GM21447 (cell line): ENCODE measurements at regions not wholly inside any gene's neighbourhood (a gene's known extent, or its start where the extent isn't known, plus 50 kb on each side); places are given as distances from the start of the nearest gene placed in this dataset.
"Not testable (repeated sequence)": the region's sequence is repeated elsewhere in the genome, so short reads cannot be mapped to it uniquely, and the experiment has no call there.

Source experiments
- ATAC-seq: cut with Tn5 transposase; IDR thresholded peaks from one replicate; pipeline ENCODE4 v1.9.1; 2021; ENCODE audit not compliant: unreplicated experiment

GRCh38 chr11:93902921-93903320 lies 52.5 kb upstream of the VSTM5 start:
- ATAC-seq = no peak

- no peak for ATAC-seq
Measured at GRCh38 chr11:93903989-93904388, 53.6 kb upstream of the VSTM5 start.

GRCh38 chr11:93904716-93905115 lies 54.3 kb upstream of the VSTM5 start:
- ATAC-seq = no peak

GRCh38 chr11:93905384-93905783 lies 55.0 kb upstream of the VSTM5 start:
- ATAC-seq = no peak

- no peak for ATAC-seq
Measured at GRCh38 chr11:93906486-93906885, 56.1 kb upstream of the VSTM5 start.

GRCh38 chr11:93907901-93908300 lies 57.5 kb upstream of the VSTM5 start:
- ATAC-seq = no peak

GRCh38 chr11:93908689-93909088 lies 58.3 kb upstream of the VSTM5 start:
- no peak for ATAC-seq

- ATAC-seq = no peak
Measured at GRCh38 chr11:93917673-93918072, 67.3 kb upstream of the VSTM5 start.

- peak; percentile 88 for ATAC-seq
Measured at GRCh38 chr11:93921695-93922468, 71.5 kb upstream of the VSTM5 start.

- no peak for ATAC-seq
Measured at GRCh38 chr11:93922830-93923229, 72.4 kb upstream of the VSTM5 start.

- ATAC-seq = not testable (repeated sequence)
Measured at GRCh38 chr11:93926099-93926498, 75.7 kb upstream of the VSTM5 start.

GRCh38 chr11:93929407-93929806 lies 79.0 kb upstream of the VSTM5 start:
- ATAC-seq = no peak

GRCh38 chr11:93933230-93933629 lies 82.8 kb upstream of the VSTM5 start:
- ATAC-seq = no peak

GRCh38 chr11:93935826-93936225 lies 85.3 kb upstream of the HEPHL1 start:
- ATAC-seq = no peak

GRCh38 chr11:93936460-93936859 lies 84.7 kb upstream of the HEPHL1 start:
- ATAC-seq = no peak

GRCh38 chr11:93939084-93939760 lies 81.9 kb upstream of the HEPHL1 start:
- ATAC-seq = no peak

- no peak for ATAC-seq
Measured at GRCh38 chr11:93940395-93940794, 80.8 kb upstream of the HEPHL1 start.

- no peak for ATAC-seq
Measured at GRCh38 chr11:93942176-93942575, 79.0 kb upstream of the HEPHL1 start.

- no peak for ATAC-seq
Measured at GRCh38 chr11:93945596-93945995, 75.6 kb upstream of the HEPHL1 start.

GRCh38 chr11:93952082-93952780 lies 68.9 kb upstream of the HEPHL1 start:
- ATAC-seq = no peak

- no peak for ATAC-seq
Measured at GRCh38 chr11:93957397-93957952, 63.7 kb upstream of the HEPHL1 start.

- ATAC-seq = no peak
Measured at GRCh38 chr11:93958991-93959390, 62.2 kb upstream of the HEPHL1 start.
